ENCODE measurements at regions not wholly inside any gene's neighbourhood (a gene's known extent, or its start where the extent isn't known, plus 50 kb on each side); places are given as distances from the start of the nearest gene placed in this dataset.

DNA sequence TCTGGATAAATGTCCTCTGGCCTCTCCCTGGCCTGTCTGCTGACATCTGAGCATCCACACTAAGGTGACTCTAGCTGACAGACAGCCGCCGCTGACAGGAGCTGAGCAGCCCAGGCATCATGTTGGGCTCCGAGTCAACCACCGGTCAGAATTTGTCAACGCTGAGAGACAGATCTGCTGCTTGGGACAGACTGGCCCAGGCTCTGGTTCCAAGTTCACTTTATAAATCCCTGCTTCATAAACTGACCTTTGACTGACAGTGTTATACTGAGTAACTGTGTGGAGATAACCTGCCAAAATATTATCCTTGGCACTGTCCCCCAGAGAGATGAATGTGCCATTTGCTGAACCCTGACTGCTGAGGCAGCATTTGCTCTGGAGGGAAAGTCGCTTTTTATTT, 616.7 kb downstream of the NPHP4 start:
- Histone ChIP-seq H4K20me1 (ENCODE audit: insufficient read depth, low read length) (no peaks in the 10 kb centered on the region), H3K79me2 (ENCODE audit: insufficient read depth, low read length) (no peaks in the 10 kb centered on the region), H3K27me3 (ENCODE audit: insufficient read depth, low read length, poor library complexity) (no peaks in the 10 kb centered on the region), H3K9ac (ENCODE audit: low read depth, low read length) (no peak overlapping the region), H2AFZ (ENCODE audit: low read depth, low read length) (no peak overlapping the region), H3K27ac (ENCODE audit: low read length) (no peak overlapping the region), H3K36me3 (ENCODE audit: insufficient read depth, low read length) (no peaks in the 10 kb centered on the region), H3K4me2 (ENCODE audit: insufficient read depth, low read length) (no peak overlapping the region), H3K4me1 (ENCODE audit: insufficient read depth, low read length) (no peaks in the 10 kb centered on the region), H3K9me3 (ENCODE audit: insufficient read depth, low read length, severe bottlenecking) (no peaks in the 10 kb centered on the region), H3K4me3 (ENCODE audit: low read depth in 1 of 2, low read length in 2 of 2) (no peak overlapping the region)
- DNase-seq, result no peak
- TF ChIP-seq, protein P1, sequence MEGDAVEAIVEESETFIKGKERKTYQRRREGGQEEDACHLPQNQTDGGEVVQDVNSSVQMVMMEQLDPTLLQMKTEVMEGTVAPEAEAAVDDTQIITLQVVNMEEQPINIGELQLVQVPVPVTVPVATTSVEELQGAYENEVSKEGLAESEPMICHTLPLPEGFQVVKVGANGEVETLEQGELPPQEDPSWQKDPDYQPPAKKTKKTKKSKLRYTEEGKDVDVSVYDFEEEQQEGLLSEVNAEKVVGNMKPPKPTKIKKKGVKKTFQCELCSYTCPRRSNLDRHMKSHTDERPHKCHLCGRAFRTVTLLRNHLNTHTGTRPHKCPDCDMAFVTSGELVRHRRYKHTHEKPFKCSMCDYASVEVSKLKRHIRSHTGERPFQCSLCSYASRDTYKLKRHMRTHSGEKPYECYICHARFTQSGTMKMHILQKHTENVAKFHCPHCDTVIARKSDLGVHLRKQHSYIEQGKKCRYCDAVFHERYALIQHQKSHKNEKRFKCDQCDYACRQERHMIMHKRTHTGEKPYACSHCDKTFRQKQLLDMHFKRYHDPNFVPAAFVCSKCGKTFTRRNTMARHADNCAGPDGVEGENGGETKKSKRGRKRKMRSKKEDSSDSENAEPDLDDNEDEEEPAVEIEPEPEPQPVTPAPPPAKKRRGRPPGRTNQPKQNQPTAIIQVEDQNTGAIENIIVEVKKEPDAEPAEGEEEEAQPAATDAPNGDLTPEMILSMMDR (IDR thresholded peaks at IDR 0.05; ENCODE audit: borderline replicate concordance, extremely low read depth, low read length, poor library complexity, severe bottlenecking), result no peak
- TF ChIP-seq EZH2 (IDR thresholded peaks at IDR 0.05; ENCODE audit: borderline replicate concordance, low read depth, low read length, severe bottlenecking), result no peak
- no peak for ATAC-seq (ENCODE audit: insufficient read depth, low read depth)

GRCh38 chr1:5374192-5374591, 618.0 kb downstream of the NPHP4 start:
- Histone ChIP-seq H3K27me3 (ENCODE audit: insufficient read depth, low read length, poor library complexity) (no peaks in the 10 kb centered on the region), H3K4me2 (ENCODE audit: insufficient read depth, low read length) (no peak overlapping the region), H3K4me1 (ENCODE audit: insufficient read depth, low read length) (no peaks in the 10 kb centered on the region), H3K9ac (ENCODE audit: low read depth, low read length) (no peak overlapping the region), H3K27ac (ENCODE audit: low read length) (no peak overlapping the region), H3K79me2 (ENCODE audit: insufficient read depth, low read length) (no peaks in the 10 kb centered on the region), H3K9me3 (ENCODE audit: insufficient read depth, low read length, severe bottlenecking) (no peaks in the 10 kb centered on the region), H2AFZ (ENCODE audit: low read depth, low read length) (no peak overlapping the region), H4K20me1 (ENCODE audit: insufficient read depth, low read length) (no peaks in the 10 kb centered on the region), H3K36me3 (ENCODE audit: insufficient read depth, low read length) (no peaks in the 10 kb centered on the region), H3K4me3 (ENCODE audit: low read depth in 1 of 2, low read length in 2 of 2) (no peak overlapping the region)
- no peak for TF ChIP-seq EZH2 (IDR thresholded peaks at IDR 0.05; ENCODE audit: borderline replicate concordance, low read depth, low read length, severe bottlenecking)
- TF ChIP-seq, protein P1 (IDR thresholded peaks at IDR 0.05; ENCODE audit: borderline replicate concordance, extremely low read depth, low read length, poor library complexity, severe bottlenecking), result no peak
- ATAC-seq (ENCODE audit: insufficient read depth, low read depth) (no peak), DNase-seq (no peak)

GRCh38 chr1:5373281-5373680, 618.9 kb downstream of the NPHP4 start:
- Histone ChIP-seq H4K20me1 (ENCODE audit: insufficient read depth, low read length) (no peaks in the 10 kb centered on the region), H3K79me2 (ENCODE audit: insufficient read depth, low read length) (no peaks in the 10 kb centered on the region), H3K27me3 (ENCODE audit: insufficient read depth, low read length, poor library complexity) (no peaks in the 10 kb centered on the region), H3K9me3 (ENCODE audit: insufficient read depth, low read length, severe bottlenecking) (no peaks in the 10 kb centered on the region), H3K4me3 (ENCODE audit: low read depth in 1 of 2, low read length in 2 of 2) (no peak overlapping the region), H3K27ac (ENCODE audit: low read length) (no peak overlapping the region), H2AFZ (ENCODE audit: low read depth, low read length) (no peak overlapping the region), H3K4me2 (ENCODE audit: insufficient read depth, low read length) (no peak overlapping the region), H3K36me3 (ENCODE audit: insufficient read depth, low read length) (no peaks in the 10 kb centered on the region), H3K9ac (ENCODE audit: low read depth, low read length) (no peak overlapping the region), H3K4me1 (ENCODE audit: insufficient read depth, low read length) (no peaks in the 10 kb centered on the region)
- ATAC-seq (ENCODE audit: insufficient read depth, low read depth) (no peak), DNase-seq (no peak)
- TF ChIP-seq, protein P1 (IDR thresholded peaks at IDR 0.05; ENCODE audit: borderline replicate concordance, extremely low read depth, low read length, poor library complexity, severe bottlenecking), result no peak
- no peak for TF ChIP-seq EZH2 (IDR thresholded peaks at IDR 0.05; ENCODE audit: borderline replicate concordance, low read depth, low read length, severe bottlenecking)

DNA sequence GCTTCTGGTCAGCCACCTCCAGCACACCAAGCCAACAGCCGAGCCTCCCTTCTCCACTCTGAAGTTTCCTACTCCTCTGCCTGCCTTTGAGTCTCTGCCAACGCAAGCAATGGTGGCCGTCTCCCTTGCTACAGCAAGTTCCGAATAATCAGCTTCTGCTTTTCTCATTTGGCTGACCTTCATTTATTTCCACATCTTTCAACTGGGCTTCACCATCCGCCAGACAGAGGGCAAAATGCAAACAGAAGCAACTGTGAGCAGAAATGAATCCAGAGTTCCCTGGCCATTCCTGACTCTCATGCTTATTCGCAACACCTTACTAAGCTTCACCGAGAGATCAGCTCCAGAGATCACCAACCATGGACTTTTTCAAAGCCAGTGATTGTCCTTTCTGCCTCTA, 621.0 kb downstream of the NPHP4 start:
- ATAC-seq (ENCODE audit: insufficient read depth, low read depth) (no peak), DNase-seq (no peak)
- Histone ChIP-seq H3K9me3 (ENCODE audit: insufficient read depth, low read length, severe bottlenecking) (no peaks in the 10 kb centered on the region), H3K36me3 (ENCODE audit: insufficient read depth, low read length) (no peaks in the 10 kb centered on the region), H2AFZ (ENCODE audit: low read depth, low read length) (no peak overlapping the region), H3K9ac (ENCODE audit: low read depth, low read length) (no peak overlapping the region), H3K4me1 (ENCODE audit: insufficient read depth, low read length) (no peaks in the 10 kb centered on the region), H3K4me2 (ENCODE audit: insufficient read depth, low read length) (no peak overlapping the region), H4K20me1 (ENCODE audit: insufficient read depth, low read length) (no peaks in the 10 kb centered on the region), H3K27me3 (ENCODE audit: insufficient read depth, low read length, poor library complexity) (no peaks in the 10 kb centered on the region), H3K4me3 (ENCODE audit: low read depth in 1 of 2, low read length in 2 of 2) (no peak overlapping the region), H3K79me2 (ENCODE audit: insufficient read depth, low read length) (no peaks in the 10 kb centered on the region), H3K27ac (ENCODE audit: low read length) (no peak overlapping the region)
- TF ChIP-seq, protein P1 (IDR thresholded peaks at IDR 0.05; ENCODE audit: borderline replicate concordance, extremely low read depth, low read length, poor library complexity, severe bottlenecking), result no peak
- TF ChIP-seq EZH2 (IDR thresholded peaks at IDR 0.05; ENCODE audit: borderline replicate concordance, low read depth, low read length, severe bottlenecking), result no peak
